HUES48 (cell line): ENCODE measurements at regions not wholly inside any gene's neighbourhood (a gene's known extent, or its start where the extent isn't known, plus 50 kb on each side); places are given as distances from the start of the nearest gene placed in this dataset.
"Not testable (repeated sequence)": the region's sequence is repeated elsewhere in the genome, so short reads cannot be mapped to it uniquely, and the experiment has no call there.

Experiments
- H3K27ac ChIP-seq: one replicate; pipeline ENCODE4 v1.7.0; 2013; ENCODE audit warnings: low read depth, low read length, inconsistent platforms
- H3K27me3 ChIP-seq: 2 replicates; pipeline ENCODE4 v1.6.1; 2013; ENCODE audit warnings: mild to moderate bottlenecking, low read length; ENCODE audit not compliant: control insufficient read depth, insufficient read depth
- H3K36me3 ChIP-seq: 2 replicates; pipeline ENCODE4 v1.6.1; 2013; ENCODE audit warnings: low read length; ENCODE audit not compliant: control insufficient read depth, insufficient read depth
- H3K4me1 ChIP-seq: 2 replicates; pipeline ENCODE4 v1.6.1; 2013; ENCODE audit warnings: mild to moderate bottlenecking, low read length; ENCODE audit not compliant: control insufficient read depth, insufficient read depth
- H3K4me3 ChIP-seq: 2 replicates; pipeline ENCODE4 v1.5.1; 2013; ENCODE audit warnings: mild to moderate bottlenecking, low read depth, low read length
- H3K9ac ChIP-seq: 2 replicates; pipeline ENCODE4 v1.6.1; 2013; ENCODE audit warnings: mild to moderate bottlenecking, low read depth, low read length, moderate library complexity
- H3K9me3 ChIP-seq: 2 replicates; pipeline ENCODE4 v1.6.1; 2013; ENCODE audit warnings: low read length; ENCODE audit not compliant: control insufficient read depth, insufficient read depth

GRCh38 chr18:9047715-9048114 lies 54.8 kb upstream of the NDUFV2 start:
- Histone ChIP-seq H3K27me3 (no peaks in the 10 kb centered on the region), H3K9ac (no peak overlapping the region), H3K4me3 (no peak overlapping the region), H3K9me3 (peaks cover 27% of the 10 kb centered on the region), H3K27ac (no peak overlapping the region), H3K36me3 (no peaks in the 10 kb centered on the region), H3K4me1 (no peaks in the 10 kb centered on the region)

DNA sequence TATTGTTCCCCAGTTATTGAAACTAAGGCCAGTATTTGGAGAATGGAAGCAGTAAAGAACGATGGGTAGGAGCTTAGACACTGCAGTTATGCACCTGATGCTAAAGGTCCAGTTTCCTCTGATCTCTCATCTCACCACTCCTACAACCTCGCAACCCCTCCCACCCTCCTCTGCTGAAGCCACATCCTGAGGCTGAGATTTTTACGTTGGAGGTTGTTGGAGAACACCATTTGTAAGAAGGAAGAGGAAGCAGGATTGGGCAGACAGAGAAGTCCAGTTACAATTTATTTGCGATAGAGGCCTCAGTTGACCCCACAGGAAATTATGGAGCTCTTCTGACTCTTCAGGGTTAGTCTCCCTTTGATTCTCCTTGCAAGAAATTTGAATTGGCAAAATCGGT lies 54.3 kb upstream of the NDUFV2 start:
- no peaks in the 10 kb centered on the region for H3K36me3 ChIP-seq
- no peak overlapping the region for H3K4me3 ChIP-seq
- no peak overlapping the region for H3K27ac ChIP-seq
- no peak overlapping the region for H3K9ac ChIP-seq
- peaks cover 30% of the 10 kb centered on the region for H3K9me3 ChIP-seq
- H3K27me3 ChIP-seq, result no peaks in the 10 kb centered on the region
- H3K4me1 ChIP-seq, result no peaks in the 10 kb centered on the region

DNA sequence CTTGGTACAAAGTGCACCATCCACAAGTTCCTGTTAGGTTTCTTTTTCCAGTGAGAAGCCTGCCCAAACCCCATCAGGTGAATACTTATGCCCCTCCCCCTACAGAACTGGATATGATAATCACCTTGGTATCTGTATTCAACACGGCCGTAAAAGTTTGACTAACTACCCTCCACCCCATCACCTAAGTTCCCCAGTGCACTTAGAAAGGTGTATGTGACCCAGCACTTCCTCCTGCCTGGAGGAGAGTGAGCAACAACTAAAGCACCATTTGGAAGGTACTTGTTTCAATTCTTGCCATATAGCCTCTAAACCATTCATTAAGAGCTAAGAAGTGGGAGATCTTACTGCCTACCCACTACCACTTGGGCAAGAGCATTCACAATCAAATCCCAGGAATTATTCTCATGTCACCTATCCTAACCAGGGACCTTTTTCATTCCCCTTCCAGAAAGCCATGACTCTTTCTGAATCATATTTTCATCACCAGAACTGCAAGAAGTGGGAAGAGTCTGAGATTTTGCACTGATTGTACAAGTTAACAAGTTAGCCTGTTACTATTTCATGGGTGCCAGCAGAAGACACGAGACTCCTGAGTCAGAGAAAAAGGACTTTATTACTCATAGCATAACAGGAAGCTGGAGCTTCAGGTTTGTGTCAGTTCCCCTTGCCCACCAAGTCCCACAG lies 53.5 kb upstream of the NDUFV2 start:
- H3K36me3 ChIP-seq, result no peaks in the 10 kb centered on the region
- no peaks in the 10 kb centered on the region for H3K4me1 ChIP-seq
- H3K27me3 ChIP-seq, result no peaks in the 10 kb centered on the region
- H3K9ac ChIP-seq, result no peak overlapping the region
- H3K27ac ChIP-seq, result no peak overlapping the region
- no peak overlapping the region for H3K4me3 ChIP-seq
- H3K9me3 ChIP-seq, result peaks cover 30% of the 10 kb centered on the region

DNA sequence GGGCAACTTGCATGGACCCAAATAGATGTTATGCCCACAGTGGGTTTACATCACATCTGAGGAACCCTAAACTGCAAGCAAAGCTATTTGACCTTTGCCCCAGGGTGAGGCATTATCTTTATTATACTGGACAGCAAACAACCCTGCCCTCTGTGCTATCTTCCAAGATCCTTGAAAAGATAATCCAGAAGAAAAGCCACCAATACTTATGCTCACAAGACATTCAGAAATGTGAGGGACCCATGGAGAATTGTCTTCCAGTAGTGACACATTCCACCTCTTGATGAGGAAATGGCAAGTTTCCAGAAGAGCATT lies 53.0 kb upstream of the NDUFV2 start:
- Histone ChIP-seq H3K9ac (no peak overlapping the region), H3K27ac (no peak overlapping the region), H3K4me3 (no peak overlapping the region), H3K27me3 (no peaks in the 10 kb centered on the region), H3K36me3 (no peaks in the 10 kb centered on the region), H3K4me1 (no peaks in the 10 kb centered on the region), H3K9me3 (peaks cover 30% of the 10 kb centered on the region)

DNA sequence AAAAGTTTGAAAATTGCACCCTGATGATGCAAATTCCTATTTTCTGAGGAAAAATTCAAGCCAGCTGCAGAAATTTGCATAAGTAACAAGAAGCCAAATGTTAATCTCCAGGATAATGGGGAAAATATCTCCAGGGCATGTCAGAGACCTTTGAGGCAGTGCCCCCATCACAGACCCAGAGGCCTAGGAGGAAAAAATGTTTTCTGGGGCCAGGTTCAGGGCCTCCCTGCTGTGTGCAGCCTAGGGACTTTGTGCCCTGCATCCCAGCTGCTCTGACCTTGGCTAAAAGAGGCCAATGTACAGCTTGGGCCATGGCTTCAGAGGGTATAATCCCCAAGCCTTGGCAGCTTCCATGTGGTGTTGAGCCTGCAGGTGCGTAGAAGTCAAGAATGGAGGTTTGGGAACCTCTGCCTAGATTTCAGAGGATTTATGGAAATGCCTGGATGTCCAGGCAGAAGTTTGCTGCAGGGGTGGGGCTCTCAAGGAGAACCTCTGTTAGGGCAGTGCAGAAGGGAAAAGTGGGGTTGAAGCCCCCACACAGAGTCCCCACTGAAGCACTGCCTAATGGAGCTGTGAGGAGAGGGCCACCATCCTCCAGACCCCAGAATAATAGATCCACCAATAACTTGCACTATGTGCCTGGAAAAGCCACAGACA lies 51.7 kb upstream of the NDUFV2 start:
- H3K4me3 ChIP-seq, H3K4me1 ChIP-seq: not testable (repeated sequence)
- peaks cover 30% of the 10 kb centered on the region for H3K9me3 ChIP-seq

More for the DNA sequence above, 51.7 kb upstream of the NDUFV2 start:
- not testable (repeated sequence) for H3K9ac ChIP-seq, H3K36me3 ChIP-seq, H3K27ac ChIP-seq, H3K27me3 ChIP-seq
